HUDEP-2 (cell line): ENCODE measurements at regions not wholly inside any gene's neighbourhood (a gene's known extent, or its start where the extent isn't known, plus 50 kb on each side); places are given as distances from the start of the nearest gene placed in this dataset.
A peak's percentile ranks its signal among the peaks of the same experiment; 100 is the strongest.

Source experiments
- DNase-seq, 76 experiments: peaks; one replicate each; lab custom pipeline; 2025; ENCODE audit not compliant: unreplicated experiment in 76 of 76; lab: John Stamatoyannopoulos, UW

DNA sequence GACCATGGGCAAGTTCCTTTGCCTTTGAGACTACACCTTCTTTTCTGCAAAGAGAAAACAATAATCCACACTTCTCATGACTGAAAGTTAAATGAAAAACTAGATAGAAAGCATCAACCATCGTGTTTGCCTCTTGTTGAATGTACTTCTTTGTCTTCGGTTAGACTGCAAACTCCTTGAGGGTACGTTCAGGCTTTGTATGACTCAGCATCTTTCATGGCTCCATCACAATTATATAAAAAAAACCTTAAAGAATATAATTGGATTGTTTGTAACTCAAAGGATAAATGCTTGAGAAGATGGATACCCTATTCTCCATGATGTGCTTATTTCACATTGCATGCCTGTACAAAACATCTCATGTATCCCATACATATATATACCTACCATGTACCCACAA is 439.2 kb downstream of the MAFB start:
- DNase-seq = no peak

DNA sequence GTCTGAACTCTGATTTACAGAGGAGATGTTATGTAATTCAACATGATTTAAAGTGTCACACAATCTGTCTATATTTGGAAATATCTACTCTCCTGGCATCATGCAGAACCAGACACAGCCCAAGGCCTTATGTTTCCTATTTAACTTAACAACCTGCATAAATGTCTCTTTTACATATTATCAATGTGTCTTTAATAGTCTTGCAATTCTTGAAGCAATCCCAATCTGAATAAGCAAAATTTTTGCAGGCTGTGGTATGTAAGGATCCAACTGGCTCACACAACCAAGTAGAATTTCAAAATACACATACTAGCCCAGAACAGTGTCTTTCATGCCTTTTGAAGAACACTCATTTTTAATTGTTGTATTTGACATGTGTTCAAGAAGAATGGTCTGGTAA is 443.2 kb downstream of the MAFB start:
- no peak for DNase-seq

DNA sequence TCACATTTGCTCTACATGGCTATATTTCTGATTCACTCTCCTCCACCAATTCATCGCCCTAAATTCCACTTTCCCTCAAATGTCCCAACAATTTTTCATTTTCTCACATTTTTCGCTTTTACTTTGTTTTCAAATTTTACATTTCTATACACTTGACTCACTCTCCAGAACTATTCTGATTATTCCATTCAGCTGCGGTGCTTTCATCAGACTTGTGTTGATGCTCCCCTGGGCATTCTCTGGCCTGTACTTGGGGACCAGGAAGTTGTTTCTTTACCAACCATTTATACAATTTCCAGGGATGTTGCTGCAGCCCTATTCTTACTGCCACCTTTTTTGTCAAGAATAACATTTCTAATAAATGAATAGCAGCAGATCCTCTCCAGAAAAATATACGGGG is 444.8 kb downstream of the MAFB start:
- no peak for DNase-seq

DNA sequence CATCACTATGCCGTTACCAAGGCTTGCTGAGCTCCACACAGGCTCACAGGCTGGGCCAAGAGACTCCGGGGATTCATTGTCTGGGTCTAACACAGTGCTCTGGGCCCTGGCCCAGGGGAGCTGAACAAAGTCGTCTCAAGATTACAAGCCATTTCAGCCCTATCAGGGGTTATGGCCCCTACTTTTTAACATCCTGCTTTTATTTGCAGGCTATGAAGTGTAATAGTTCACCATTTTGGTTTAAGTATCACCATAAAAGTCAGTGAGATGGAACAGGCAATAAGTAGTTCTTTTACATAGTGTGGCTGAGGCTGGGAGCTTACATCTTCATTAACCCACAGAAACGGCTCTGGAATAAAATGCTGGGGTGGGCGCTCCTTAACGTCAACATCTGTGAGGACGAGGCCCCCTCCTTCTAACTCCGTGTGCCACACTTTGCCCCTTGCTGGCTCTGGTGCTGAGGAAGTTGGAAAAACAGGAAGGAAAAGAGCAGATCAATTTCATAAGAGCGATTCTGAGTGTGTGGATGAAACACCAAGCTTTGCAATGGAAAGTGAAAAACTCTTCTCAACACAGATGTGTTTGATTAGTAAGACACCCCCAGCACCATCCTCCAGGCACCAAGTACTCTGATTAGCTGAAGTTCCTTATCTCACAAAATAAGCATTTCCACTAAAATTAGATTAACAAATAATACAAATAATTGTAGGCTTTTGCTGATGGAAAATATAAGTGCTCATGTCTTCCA is 447.3 kb downstream of the MAFB start:
- DNase-seq = no peak

DNA sequence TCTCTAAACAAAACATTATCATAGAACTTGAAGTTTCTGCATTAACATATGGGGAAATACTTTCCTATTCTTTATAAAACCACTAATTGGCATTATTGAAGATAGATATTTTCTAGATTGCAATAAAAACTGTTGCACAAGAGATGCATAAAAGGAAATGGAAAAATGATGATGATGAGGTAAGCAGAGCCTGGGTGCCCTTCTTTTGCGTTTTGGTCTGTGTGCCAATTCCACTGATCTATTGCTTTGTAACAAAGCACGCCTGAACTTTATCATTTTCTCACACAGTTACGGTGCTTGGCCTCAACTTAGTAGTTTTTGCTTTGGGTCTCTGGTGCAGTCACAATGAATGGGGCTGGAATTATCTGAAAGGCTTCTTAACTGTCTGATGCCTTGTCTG is 450.5 kb downstream of the MAFB start:
- no peak for DNase-seq

DNA sequence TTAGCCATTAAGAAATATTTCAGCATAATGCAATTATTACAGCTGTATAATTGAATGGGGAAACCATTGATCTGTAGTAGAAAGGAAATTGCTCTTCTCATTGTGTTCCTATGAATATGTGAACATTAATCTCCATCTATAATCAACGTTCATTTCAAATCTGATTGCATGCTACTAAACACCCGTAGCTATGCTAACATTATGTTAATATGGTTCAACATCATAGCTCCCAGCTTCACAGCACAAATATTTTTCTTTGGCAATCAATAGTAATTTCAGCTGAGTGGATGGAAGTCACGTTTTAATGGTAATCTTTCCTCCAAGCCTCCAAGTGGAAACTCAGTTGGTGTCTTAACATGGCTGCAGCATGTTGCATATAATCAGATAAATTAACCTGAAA is 454.4 kb downstream of the MAFB start:
- no peak for DNase-seq

DNA sequence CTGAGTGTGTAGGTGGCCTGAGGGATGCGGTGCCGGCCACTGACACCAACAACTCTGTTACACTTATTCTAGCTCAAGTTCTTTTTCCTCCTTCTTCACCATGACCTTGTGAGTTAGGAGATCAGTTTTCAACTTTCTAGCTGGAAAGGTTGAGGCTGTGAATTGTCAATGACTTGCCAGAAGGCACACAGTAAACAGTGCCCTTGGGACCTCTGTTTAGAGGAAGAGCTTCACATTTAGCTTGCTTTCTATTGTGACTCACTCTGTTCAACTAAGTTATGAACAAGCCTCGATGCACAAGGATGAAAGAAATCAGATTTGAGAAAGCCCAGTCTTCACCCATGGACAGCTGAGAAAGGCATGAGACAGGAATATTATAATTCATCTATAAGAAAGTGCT is 455.6 kb downstream of the MAFB start:
- DNase-seq = no peak

DNA sequence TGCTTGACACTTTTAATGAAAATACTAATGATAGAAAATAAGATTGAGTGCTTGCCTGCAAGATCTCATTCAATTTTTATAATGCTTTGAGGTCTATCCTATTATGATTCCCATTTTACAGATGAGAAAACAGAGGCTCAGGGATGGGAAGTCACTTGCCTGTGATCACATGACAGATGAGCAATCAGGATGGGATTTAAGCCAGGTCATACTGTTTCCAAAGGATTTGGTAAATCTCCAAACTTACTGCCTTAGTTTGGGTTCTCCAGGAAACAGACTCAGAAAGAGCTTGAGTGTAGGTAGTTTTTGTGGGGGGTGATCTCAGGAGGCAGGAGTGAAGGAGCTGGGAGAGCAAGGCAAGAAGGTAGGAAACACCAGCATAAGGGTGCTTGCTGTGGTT is 456.3 kb downstream of the MAFB start:
- no peak for DNase-seq

DNA sequence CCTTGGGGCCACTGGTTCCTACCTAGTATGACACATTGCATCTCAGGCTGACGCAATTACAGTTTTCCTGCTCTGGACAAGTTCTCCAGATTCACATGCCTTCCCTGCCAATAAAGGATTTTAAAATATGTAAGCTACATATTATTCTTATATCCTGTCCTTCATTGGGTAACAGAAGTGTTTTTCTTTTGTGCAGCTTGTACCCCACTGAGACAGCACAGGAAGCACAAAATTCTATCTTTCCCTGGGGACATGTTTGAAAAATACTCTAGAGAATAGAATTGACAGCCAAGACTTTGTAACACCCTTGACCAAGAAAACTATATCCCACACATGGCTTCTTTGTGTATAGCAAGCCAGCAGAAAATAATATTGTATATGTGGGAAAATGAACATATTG is 456.8 kb downstream of the MAFB start:
- no peak for DNase-seq

DNA sequence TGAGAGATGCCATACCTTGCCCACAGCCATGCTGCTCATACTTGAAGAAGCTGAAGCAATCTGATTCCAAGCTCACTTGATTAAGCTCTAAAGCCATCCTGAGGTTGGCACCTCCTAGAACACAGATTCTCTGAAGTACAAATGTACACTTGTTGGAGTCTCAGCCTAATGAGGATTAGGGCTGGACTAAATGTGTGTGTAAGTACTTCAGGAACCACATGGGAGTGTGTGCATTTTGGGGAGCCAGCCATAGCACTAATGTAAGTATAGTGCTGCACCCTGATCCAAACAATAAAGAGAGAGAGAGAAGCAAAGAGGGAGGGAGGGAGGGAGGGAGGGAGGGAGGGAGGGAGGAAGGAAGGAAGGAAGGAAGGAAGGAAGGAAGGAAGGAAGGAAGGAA is 458.6 kb downstream of the MAFB start:
- no peak for DNase-seq

DNA sequence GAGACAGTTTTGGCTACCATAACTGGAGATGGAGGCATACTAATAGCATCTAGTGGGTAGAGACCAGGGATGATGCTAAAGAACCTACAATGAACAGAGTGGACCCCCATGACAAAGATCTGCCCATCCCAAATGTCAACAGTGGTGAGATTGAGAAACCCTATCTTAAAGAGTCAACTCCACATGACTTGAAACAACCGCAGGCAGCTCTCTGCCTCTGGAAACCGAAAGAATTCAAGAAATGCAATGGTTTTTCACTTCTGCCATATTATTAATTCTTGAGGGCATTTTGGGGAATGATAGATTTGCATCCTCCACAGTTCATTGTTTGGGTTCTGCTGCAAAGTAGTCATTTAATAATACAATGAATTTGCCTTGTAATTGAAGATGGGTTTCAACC is 463.4 kb downstream of the MAFB start:
- DNase-seq = no peak

DNA sequence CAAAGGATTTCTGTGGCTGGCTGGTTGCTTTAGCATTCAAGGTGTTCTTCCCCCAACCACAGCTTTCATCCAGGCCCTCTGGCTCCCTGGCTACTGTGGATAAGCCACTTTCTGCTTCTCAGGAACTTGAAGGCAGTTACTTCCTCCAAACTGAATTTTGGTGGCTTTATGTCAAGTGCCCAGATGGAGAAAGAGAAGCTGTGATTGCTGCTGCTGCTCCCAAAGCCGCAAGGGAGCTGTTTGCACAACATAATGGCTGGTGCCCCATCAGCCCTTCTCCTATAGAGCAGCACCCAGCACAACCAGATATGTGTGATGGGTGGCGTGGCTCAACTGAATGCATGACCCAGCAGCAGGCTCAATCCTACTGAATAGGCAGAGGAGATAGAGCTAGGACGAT is 465.2 kb downstream of the MAFB start:
- DNase-seq = no peak

DNA sequence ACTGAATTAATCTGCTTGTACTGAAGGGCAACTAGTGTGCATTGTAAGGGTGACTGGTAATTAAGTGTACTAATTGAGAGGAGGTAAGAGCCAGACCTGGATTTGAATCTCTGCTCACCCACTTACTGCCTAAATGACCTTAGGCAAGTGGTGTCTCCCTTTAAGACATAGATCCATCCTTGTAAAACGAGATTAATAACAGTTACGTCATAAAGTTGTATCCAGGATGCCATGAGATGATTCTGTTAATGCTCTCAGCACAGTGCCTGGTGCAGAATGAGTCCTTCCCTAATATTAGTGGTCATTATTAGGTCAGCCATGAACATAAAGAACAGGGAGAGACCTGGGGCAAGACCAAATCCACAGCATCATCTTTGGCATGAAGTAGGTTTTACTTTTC is 470.1 kb downstream of the MAFB start:
- no peak for DNase-seq

DNA sequence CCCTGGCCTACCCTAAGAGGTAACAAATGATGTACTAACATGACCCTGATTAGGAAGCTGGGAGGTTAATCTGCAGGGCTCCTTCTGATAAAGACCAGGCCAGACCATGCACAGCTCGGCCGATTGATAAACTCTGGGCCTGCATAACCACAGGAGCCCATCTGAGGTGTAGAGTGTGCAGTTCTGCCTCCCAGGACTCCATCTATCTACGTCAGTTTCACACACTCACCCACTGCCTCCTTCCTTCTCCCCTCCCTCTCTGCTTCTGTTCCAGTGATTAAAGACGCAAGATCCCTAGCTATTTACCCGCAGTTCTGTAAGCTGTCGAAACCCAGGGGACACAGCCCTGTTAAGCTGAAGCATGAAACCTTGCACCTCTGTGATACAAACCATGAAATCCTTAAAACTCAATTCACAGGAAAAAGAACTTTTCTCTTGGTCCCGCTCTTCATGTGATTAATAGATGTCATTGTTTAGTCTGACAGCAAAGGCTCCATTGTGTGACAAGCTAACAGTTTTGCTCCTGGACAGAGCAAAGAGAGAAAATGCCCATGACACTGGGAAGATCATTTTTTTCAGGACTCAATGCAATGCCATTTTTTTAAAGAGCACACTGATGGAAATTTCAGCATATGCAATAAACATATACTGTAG is 470.6 kb downstream of the MAFB start:
- DNase-seq = peak in 2 of 76 experiments; percentile 2 to 3

DNA sequence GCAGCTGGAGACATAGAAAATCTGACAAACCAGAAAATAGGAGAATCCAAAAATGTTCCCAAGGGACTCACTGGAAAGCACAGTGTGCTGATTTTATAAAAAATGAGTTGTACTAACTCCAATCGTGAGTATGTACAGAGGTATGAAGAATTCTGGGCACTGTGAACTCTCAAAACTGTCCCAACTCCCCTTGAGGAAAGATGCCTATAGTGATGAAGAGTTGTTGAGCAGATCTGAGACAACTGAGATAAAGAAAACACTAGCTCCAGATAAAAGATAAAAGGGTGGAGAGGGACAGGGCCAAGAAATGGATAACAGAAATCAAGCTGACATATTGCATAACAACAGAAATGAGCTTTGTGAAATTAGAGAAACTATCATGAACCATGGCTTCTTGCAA is 481.4 kb downstream of the MAFB start:
- DNase-seq = no peak

DNA sequence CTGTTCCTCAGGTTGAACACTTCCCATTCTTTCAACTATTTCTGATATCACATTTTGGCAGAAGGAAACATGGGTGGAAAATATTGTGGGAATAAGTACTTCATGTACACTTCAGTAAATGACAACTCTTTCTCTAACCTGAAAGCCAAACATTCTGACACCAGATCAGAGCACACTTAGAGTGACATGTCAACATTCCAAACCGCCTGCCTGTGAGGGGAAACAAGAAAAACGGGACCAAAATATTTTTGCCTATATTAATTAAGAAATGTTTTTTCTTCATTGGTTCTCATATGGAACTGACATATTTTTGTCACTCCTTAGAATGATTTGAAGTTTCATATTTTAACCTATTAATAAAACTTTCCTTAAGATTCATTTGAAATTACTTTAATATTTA is 483.1 kb downstream of the MAFB start:
- DNase-seq = no peak

DNA sequence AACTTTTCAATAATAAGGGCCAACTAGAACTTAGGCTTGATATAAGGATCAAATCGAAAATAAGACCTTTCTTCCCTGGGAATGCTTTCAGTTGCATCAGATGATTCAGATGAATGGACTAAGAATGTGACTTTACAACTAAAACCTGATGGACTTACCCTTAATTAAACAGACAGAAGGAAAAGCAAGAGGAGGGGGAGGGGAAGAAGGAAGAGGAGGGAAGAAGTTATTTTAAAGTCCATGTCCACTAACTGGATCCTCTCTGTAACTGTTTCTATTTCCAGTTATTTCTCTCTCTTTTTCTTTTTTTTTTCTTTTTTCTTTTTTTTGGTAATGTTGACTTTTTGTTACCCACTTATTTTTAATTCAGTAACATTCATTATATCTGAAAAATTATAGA is 486.0 kb downstream of the MAFB start:
- DNase-seq = no peak

DNA sequence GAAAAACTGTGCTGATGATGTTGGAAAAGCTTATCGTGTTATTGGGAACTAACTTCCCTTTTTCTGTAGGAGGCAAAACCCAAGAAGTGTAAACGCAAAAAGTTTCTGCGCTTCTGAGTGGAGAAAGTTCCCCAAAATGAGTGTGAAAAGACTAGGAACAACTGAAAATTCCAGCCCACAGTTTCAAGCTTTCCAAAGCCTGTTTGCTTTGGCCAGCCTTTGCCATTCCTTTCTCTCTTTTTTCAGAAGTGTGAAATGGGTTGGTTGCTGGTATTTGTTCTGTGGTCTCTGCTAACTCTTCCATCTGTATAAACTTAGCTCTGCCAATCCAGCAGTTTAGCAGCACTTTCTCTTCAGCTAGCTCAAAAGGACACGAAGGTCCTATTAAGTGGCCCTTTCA is 491.3 kb downstream of the MAFB start:
- no peak for DNase-seq

DNA sequence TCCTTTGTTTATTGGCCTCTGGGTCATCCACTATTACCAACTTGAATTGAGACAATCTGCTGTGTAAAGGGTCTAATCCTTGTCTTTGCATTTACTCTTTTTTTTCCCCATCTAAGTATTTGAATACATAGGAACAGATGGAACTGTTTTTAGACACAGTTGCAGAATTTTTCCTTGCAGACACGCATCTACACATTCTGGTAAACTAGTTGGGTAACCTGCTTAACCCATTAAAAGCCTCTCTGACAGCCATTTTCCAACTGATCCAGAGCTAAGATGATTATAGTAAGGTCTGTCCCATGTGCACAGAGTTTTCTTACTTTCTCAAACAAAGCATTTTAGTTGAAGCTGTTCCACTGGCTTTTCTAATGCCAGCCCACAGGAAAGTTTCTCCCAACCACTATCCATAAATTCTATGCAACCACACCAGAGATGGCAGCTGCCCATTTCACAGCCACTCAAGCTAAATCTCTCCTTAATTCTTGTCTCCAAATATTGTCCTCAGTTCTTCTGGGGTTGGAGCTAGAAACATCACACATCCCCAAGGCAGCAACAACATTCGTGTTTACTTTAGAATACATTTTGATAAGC is 492.1 kb downstream of the MAFB start:
- no peak for DNase-seq

DNA sequence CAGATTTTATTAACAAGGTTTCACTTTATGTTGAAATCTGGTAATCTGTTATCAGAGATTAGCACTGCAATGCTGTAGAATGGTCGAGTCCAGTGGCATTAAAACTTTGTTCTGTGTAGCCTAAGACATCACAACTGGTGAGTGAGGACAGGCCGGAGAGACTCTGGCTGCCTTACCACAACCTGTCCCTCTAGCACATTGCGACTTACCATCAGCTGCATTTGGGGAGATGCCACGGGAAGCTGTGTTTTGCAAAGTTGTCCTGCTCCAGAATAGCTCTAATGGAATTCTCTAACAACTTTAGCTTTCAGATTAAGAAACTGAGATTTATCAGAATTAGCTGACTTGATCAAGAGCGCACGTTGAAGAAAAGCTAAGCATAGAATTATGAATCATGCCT is 493.3 kb downstream of the MAFB start:
- no peak for DNase-seq

DNA sequence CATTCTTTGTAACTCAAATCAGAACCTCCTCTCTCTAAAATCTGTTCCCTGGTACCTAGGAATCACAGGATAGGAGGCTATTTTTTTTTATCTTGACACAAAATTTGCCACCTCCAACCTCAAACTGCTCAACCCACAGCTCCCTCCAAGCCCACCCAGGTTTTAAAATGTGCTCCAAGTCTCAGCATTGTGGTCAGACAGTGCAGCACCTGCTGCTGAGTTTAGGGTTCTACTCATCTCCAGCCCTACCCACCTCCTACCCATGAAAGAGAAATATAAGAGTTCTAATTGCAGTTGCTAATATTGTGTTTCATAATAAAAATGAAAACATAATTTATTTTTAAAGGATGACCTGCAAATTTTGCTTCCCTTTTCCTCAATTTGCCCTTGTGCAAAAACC is 496.5 kb downstream of the MAFB start:
- no peak for DNase-seq

DNA sequence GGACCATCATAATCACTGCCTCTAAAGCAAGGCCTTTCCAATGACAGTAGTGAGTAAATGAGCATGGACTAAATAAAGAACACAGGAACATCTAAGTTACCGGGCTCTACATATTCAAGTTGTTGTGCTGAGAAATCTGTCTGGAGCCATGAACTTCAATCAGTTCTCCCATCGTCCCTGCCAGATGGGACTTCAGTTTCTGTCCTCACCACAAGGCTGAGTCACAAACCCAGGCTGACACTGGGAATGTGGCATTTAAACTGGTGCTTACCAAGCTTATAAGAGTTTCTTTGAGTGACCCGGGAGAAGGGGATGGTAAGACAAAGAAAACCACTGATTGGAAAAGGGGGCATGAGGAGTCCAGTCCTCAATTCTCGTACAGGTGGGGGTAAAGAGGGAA is 497.0 kb downstream of the MAFB start:
- no peak for DNase-seq
